ENCODE measurements at regions not wholly inside any gene's neighbourhood (a gene's known extent, or its start where the extent isn't known, plus 50 kb on each side); places are given as distances from the start of the nearest gene placed in this dataset.
A peak's percentile ranks its signal among the peaks of the same experiment; 100 is the strongest.

DNA sequence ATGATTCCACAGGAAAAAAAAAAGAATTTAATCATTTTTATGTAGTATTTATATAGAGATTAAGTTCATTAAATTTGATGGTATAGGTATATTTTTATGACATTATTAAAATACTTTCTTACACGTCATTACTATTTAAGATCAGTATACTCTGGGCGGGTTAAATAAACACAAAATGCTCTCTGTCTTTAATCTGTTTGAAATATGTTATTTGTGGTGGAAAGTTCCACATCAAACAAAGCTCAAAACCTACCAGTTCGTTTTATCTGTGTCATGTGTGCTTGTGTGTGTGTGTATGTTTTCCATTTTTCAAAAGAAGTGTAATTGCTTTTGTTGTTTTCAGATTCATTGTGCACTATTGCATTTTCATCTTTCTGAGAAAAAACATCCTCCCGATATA lies 488.5 kb downstream of the ANKRD7 start:
- DNase-seq = no peak

- no peak for DNase-seq
These were observed 496.1 kb downstream of the ANKRD7 start for GRCh38 chr7:118720632-118721031.

DNA sequence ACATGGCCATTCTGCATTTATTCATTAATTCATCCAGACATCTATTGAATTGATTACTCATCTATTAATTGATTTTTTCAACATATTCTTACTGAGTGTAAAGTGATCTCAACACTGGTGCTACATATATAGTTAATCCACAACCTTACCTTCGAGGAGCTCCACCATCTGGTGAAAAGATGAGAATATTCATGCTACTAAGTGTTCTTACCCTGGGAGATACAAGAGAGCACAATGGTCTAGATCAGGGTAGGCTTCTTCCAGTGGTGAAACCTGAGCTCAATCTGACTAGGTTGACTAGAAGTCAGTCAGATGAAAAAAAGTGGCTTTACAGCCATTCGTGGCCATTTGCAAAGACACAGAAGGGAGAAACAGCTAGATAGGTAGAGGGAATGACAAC lies 507.4 kb downstream of the ANKRD7 start:
- DNase-seq = no peak

DNA sequence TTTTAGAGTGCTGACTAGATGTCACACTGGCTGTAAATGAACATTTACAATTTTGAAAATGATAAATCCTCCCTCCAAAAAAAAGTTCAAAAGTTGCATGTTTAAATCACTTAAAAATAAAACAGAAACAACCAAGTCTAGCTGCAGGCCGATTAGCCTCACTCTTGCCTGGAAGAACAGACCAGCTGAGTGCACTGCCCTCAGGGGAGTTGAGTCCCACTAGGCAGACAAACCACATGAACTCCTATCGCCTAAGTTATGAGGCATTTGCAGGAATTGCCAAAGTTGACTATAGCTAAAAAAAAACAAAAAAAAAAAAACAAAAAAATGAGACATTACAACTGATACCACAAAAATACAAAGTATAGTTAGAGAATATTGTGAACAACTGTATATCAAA lies 510.0 kb downstream of the ANKRD7 start:
- DNase-seq = no peak

DNA sequence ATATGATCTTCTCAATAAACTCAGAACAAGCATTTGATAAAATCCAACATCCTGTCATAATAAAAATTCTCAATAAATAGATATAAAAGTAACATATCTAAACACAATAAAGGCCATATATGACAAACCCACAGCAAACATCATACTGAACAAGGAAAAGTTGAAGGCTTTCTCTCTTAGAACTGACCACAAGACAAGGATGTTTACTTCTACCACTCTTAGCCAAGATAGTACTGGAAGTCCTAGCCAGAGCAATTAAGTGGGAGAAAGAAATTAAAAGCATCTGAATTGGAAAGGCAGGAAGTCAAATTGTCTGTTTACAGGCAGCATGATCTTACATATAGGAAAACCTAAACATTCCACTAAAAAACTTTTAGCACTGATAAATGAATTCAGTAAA lies 510.9 kb downstream of the ANKRD7 start:
- DNase-seq = no peak

DNA sequence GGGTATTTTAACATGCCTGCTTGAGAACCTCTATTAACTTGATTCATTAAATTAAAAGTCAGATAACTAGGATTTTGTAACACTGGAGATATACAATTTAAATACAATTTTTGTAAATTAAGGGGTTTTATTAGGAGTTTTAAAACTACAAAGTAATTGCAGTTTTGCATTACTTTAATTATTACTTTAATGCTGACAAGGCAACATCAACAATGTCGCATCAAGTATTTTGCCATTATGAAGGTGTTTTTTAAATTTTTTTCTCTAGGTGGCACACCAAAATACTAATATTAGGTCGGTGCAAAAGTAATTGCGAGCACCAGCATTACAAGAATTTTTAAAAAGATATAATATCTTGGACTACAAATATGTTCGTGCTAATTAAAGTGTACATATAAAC lies 513.4 kb downstream of the ANKRD7 start:
- no peak for DNase-seq

DNA sequence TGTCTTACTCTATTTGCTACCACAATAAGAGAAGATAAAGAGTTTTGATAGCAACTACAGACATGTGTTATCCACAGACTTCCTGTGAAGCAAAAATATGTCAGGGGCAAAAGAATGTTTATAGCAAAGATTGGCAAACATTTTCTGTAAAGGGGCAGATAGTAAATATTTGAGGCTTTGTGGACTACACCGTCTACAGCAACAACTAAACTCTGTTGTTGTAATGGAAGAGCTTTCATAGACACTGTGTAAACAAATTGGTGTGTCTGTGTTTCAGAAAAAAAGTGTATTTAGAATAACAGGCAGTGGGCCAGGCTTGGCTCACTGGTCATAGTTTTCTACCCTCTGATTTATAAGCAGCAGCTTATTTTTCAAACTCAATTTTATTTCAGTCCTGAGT lies 521.4 kb downstream of the ANKRD7 start:
- DNase-seq = no peak

DNA sequence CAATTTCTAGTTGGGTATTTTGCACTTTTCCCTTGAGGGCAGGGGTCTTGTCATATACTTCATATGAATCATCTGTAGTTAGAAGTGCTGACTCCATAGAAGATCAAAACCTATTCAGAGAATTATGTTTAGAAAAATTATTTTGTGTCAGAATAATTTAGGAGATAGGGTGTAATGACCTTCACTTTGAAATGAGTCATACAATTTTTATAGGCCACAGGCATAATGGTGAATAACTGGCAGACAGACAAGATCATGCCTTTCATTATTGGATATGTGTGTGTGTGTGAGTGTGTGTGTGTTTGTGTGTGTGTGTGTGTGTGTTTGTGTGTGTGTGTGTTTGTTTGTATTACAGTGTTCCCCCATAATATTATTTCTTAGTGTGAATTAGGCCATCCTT lies 523.0 kb downstream of the ANKRD7 start:
- no peak for DNase-seq

DNA sequence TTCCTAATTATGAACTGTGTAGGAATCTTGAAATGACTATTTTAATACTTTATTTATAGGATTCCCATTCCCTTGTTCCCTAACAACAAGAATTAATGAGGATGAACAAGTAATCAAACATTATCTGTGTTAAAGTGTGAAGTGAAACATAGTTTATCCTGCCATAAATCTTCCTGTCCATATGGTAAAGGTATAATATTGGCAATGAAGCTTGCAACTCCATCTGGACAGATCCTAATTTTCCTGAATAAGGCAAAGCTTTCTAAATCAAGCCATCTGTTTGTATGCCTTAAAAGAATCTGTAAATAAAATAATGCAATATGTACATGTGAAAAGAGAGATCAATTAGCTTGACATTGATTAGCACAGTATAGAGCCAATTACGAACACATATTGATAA lies 529.0 kb downstream of the ANKRD7 start:
- DNase-seq = no peak

DNA sequence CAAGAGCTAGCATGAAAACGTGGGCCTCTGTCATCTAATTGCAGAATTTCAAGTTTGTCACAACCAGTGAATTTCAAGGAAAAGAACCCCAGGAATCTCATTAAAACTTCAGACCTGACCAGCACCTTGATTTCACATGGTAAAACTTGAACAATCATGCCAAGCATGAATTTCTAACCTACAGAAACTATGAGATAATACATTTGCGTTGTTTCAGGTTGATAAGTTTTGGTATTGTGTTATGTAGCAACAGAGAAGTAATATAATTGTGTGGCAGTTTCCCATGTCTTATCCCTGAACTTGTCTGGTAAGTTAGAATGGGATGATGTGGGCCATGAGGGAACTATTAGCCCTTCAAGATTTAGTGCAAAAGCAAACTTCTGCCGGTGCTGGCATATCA lies 530.1 kb downstream of the ANKRD7 start:
- DNase-seq = no peak

GRCh38 chr7:118755067-118755625 lies 530.6 kb downstream of the ANKRD7 start:
- DNase-seq = peak; percentile 12

DNA sequence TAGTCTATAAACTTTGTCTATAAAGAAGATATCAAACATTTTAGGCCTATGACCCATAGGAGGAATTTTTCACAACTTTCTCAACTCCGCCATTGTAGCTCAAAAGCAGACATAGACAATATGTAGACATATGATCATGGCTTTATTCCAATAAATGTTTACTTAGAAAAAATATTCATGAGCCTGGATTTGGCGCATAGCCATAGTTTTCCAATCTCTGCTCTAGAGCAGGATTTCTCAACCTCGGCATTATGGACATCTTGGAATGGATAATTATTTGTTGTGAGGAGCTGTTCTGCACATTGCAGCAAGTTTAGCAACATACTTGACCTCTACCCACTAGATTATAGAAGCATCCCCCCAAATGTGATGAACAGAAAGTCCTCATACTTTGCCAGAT lies 532.6 kb downstream of the ANKRD7 start:
- DNase-seq = no peak

- DNase-seq = no peak
These were observed 534.1 kb downstream of the ANKRD7 start for GRCh38 chr7:118758582-118758981.

DNA sequence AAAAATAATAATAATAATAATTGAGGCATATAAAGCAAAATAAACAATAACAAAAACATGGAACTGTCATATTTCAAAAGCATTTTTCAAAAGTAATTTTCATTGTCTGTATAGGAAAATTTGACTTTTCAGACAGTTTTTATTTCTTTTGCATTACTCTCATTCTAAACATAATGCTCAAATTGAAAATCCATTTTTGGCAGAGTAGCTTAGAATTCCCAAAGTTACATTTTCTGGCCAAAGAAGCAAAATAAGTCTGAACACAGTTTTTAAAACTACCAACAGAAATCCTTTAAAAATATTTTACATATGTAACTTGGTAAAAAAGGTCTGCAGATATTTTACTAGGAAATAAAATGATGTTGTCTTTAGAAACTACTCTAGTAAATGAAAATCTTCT lies 535.4 kb downstream of the ANKRD7 start:
- DNase-seq = peak; percentile 8

- DNase-seq = no peak
These were observed 537.9 kb downstream of the ANKRD7 start for GRCh38 chr7:118762451-118762850.

- no peak for DNase-seq
These were observed 539.7 kb downstream of the ANKRD7 start for GRCh38 chr7:118764221-118764620.

GRCh38 chr7:118771672-118772071 lies 547.2 kb downstream of the ANKRD7 start:
- DNase-seq = no peak

DNA sequence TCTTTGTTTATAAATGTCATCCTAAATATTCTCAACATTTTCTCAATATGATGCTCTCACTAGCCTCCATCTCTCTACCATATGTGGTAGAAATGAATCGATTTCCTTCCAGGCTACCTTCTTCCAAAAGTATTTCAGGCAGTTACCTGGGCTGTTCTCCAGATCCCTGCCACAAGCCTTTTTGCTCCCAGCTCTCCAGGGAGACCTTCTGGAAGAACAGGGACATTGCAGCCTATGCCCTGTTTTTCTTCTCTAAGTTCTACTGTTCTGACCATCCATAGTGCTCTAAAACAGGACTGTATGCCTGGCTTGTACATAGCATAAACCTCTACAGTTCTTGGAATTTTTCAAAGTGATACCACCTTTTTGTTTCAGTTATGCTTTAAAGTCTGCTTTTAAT lies 552.8 kb downstream of the ANKRD7 start:
- no peak for DNase-seq

- DNase-seq = no peak
These were observed 568.2 kb downstream of the ANKRD7 start for GRCh38 chr7:118792682-118793081.

- DNase-seq = no peak
These were observed 569.1 kb downstream of the ANKRD7 start for GRCh38 chr7:118793582-118793981.

DNA sequence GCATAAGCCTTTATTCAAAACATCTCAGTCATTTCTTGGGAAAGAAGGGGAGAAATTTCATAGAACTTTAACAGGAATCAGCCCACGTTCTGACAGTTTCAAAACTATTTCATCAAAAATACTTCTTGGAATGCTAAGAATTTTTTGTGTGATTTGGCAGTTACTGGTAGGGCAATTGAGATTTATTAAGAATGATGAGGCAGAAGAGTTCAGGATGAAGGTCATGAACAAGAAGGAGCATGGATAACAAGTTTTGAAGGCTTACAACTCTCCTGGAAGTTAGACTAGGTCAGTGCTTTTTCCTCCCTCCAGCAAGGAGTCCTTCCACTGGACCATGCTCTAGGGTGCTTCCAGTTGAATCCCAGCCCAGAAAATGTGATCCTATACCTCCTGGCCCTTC lies 569.9 kb downstream of the ANKRD7 start:
- DNase-seq = peak; percentile 6

GRCh38 chr7:118801366-118801765 lies 576.9 kb downstream of the ANKRD7 start:
- DNase-seq = no peak

DNA sequence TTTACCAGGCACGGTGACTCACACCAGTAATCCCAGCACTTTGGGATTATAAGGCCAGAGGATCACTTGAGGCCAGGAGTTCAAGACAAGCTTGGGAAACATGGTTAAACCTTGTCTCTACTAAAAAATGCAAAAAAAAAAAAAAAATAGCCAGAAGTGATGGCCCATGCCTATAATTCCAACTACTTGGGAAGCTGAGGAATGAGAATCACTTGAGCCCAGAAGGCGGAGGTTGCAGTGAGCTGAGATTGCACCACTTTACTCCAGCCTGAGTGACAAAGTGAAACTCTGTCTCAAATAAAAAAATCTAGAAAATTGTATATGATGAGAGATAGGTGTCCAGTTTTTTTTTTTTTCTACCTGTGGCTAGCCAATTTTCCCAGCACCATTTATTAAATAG lies 578.2 kb downstream of the ANKRD7 start:
- DNase-seq = no peak

- DNase-seq = no peak
These were observed 601.7 kb downstream of the ANKRD7 start for GRCh38 chr7:118826246-118826645.

- no peak for DNase-seq
These were observed 612.4 kb downstream of the ANKRD7 start for GRCh38 chr7:118836933-118837332.

DNA sequence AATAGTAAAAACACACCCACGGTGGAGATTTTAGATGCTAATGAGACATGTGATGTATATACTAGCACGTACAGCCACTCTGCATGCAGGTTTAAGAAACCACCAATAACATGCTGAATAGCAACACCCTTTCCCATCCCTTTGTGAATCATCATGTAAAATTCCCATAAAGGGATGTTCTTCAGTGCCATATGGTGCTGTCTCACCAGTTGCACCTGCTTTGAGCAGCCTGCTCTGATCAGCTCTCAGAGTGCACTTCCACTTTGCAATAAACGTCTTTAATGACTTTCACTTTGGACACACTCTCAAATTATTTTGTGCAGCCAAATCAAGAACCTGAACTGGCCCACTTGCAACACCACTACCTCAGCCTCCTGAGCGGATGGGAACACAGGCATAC lies 615.0 kb downstream of the ANKRD7 start:
- no peak for DNase-seq
